GM19463 (cell line): ENCODE measurements at regions not wholly inside any gene's neighbourhood (a gene's known extent, or its start where the extent isn't known, plus 50 kb on each side); places are given as distances from the start of the nearest gene placed in this dataset.

Experiments
- ATAC-seq: cut with Tn5 transposase; IDR thresholded peaks from one replicate; pipeline ENCODE4 v1.9.1; 2021; ENCODE audit warnings: mild to moderate bottlenecking, moderate library complexity; ENCODE audit not compliant: unreplicated experiment

- ATAC-seq, result no peak
Measured at GRCh38 chr9:90103771-90104170, 499.0 kb downstream of the GADD45G start.

GRCh38 chr9:90105773-90106172, 501.0 kb downstream of the GADD45G start:
- ATAC-seq, result no peak

GRCh38 chr9:90107040-90107725, 502.4 kb downstream of the GADD45G start:
- ATAC-seq, result no peak

- ATAC-seq, result no peak
Measured at GRCh38 chr9:90107726-90108655, 503.2 kb downstream of the GADD45G start.

GRCh38 chr9:90112788-90113187, 508.0 kb downstream of the GADD45G start:
- no peak for ATAC-seq

- no peak for ATAC-seq
Measured at GRCh38 chr9:90114641-90115425, 510.0 kb downstream of the GADD45G start.

GRCh38 chr9:90121762-90122161, 517.0 kb downstream of the GADD45G start:
- no peak for ATAC-seq

- no peak for ATAC-seq
Measured at GRCh38 chr9:90124961-90125360, 517.7 kb downstream of the DIRAS2 start.

- no peak for ATAC-seq
Measured at GRCh38 chr9:90127923-90128322, 514.7 kb downstream of the DIRAS2 start.

GRCh38 chr9:90128587-90129190, 513.9 kb downstream of the DIRAS2 start:
- no peak for ATAC-seq

- no peak for ATAC-seq
Measured at GRCh38 chr9:90129446-90129845, 513.2 kb downstream of the DIRAS2 start.

- no peak for ATAC-seq
Measured at GRCh38 chr9:90131568-90131967, 511.1 kb downstream of the DIRAS2 start.

- no peak for ATAC-seq
Measured at GRCh38 chr9:90132866-90133265, 509.8 kb downstream of the DIRAS2 start.

GRCh38 chr9:90137801-90138200, 504.8 kb downstream of the DIRAS2 start:
- no peak for ATAC-seq

GRCh38 chr9:90140131-90140818, 502.3 kb downstream of the DIRAS2 start:
- ATAC-seq, result no peak

- no peak for ATAC-seq
Measured at GRCh38 chr9:90141723-90142122, 500.9 kb downstream of the DIRAS2 start.

GRCh38 chr9:90142580-90142979, 500.0 kb downstream of the DIRAS2 start:
- ATAC-seq, result no peak

- ATAC-seq, result no peak
Measured at GRCh38 chr9:90147426-90147825, 495.2 kb downstream of the DIRAS2 start.

GRCh38 chr9:90156318-90156717, 486.3 kb downstream of the DIRAS2 start:
- no peak for ATAC-seq

GRCh38 chr9:90162326-90162725, 480.3 kb downstream of the DIRAS2 start:
- ATAC-seq, result no peak
